Endodermal cell (in vitro differentiated cells): ENCODE measurements at regions not wholly inside any gene's neighbourhood (a gene's known extent, or its start where the extent isn't known, plus 50 kb on each side); places are given as distances from the start of the nearest gene placed in this dataset.

Experiments
- DNase-seq: peaks from one replicate; pipeline ENCODE4 v3.0.0-alpha.2; 2017
- H3K27ac ChIP-seq: 2 replicates; pipeline ENCODE4 v1.5.1; 2013; ENCODE audit warnings: mild to moderate bottlenecking, low read depth, low read length, moderate library complexity
- H3K27me3 ChIP-seq: 2 replicates; pipeline ENCODE4 v1.6.1; 2013; ENCODE audit warnings: mild to moderate bottlenecking, low read length, moderate library complexity; ENCODE audit not compliant: insufficient read depth, control insufficient read depth, poor library complexity, severe bottlenecking
- H3K36me3 ChIP-seq: 2 replicates; pipeline ENCODE4 v1.7.0; 2013; ENCODE audit warnings: mild to moderate bottlenecking, low read length, moderate library complexity; ENCODE audit not compliant: control insufficient read depth, insufficient read depth
- H3K4me1 ChIP-seq: one replicate; pipeline ENCODE4 v1.7.0; 2013; ENCODE audit warnings: low read length; ENCODE audit not compliant: control insufficient read depth, insufficient read depth
- H3K4me3 ChIP-seq: 2 replicates; pipeline ENCODE4 v1.5.1; 2013; ENCODE audit warnings: mild to moderate bottlenecking, low read length, moderate library complexity
- H3K9ac ChIP-seq: 2 replicates; pipeline ENCODE4 v1.6.1; 2013; ENCODE audit warnings: mild to moderate bottlenecking, low read length, moderate library complexity; ENCODE audit not compliant: poor library complexity, severe bottlenecking; ENCODE audit errors: extremely low read depth
- H3K9me3 ChIP-seq: 2 replicates; pipeline ENCODE4 v1.6.1; 2013; ENCODE audit warnings: mild to moderate bottlenecking, low read length, moderate library complexity; ENCODE audit not compliant: control insufficient read depth
- H3K27ac Mint-ChIP-seq: 2 replicates; pipeline ENCODE4 v1.8.0; 2020; ENCODE audit warnings: mixed read lengths
- H3K27me3 Mint-ChIP-seq: 2 replicates; pipeline ENCODE4 v1.8.0; 2021; ENCODE audit warnings: mild to moderate bottlenecking, mixed read lengths; ENCODE audit not compliant: insufficient read depth
- H3K36me3 Mint-ChIP-seq: 2 replicates; pipeline ENCODE4 v1.8.0; 2020; ENCODE audit warnings: low read depth, mixed read lengths
- H3K4me1 Mint-ChIP-seq: 2 replicates; pipeline ENCODE4 v1.8.0; 2020; ENCODE audit warnings: mixed read lengths
- H3K4me3 Mint-ChIP-seq: 2 replicates; pipeline ENCODE4 v1.8.0; 2020; ENCODE audit warnings: mild to moderate bottlenecking, moderate library complexity, mixed read lengths
- H3K9me3 Mint-ChIP-seq: 2 replicates; pipeline ENCODE4 v1.8.0; 2020; ENCODE audit warnings: mild to moderate bottlenecking, mixed read lengths
- CTCF ChIP-seq: fragments of 200-600 bp; sonication (generic); conservative IDR thresholded peaks from 2 replicates; pipeline ENCODE4 v1.5.0; 2021; ENCODE audit warnings: antibody characterized with exemption, mild to moderate bottlenecking
- WGBS, 2 experiments: methylation state at CpG; one replicate each; pipeline versions ENCODE4 v1.1.5 to v1.1.7; 2013; ENCODE audit warnings: missing lambda C conversion rate in 2 of 2, mixed read lengths in 1 of 2; ENCODE audit not compliant: insufficient coverage in 1 of 2, insufficient read length in 1 of 2; 5-methylcytosine and 5-hydroxymethylcytosine counted together

GRCh38 chr21:15421441-15421881 lies 308.3 kb upstream of the USP25 start:
- Histone ChIP-seq H3K27ac (peak overlapping the region; percentile 77), H3K4me3 (no peak overlapping the region), H3K9ac (no peak overlapping the region), H3K36me3 (no peaks in the 10 kb centered on the region), H3K9me3 (no peaks in the 10 kb centered on the region), H3K4me1 (peaks cover 13% of the 10 kb centered on the region), H3K27me3 (no peaks in the 10 kb centered on the region)
- no peak for TF ChIP-seq CTCF
- H3K9me3 Mint-ChIP-seq, result no peaks in the 10 kb centered on the region
- no peaks in the 10 kb centered on the region for H3K36me3 Mint-ChIP-seq
- H3K4me3 Mint-ChIP-seq, result no peak overlapping the region
- no peak overlapping the region for H3K27ac Mint-ChIP-seq
- H3K4me1 Mint-ChIP-seq, result peaks cover 58% of the 10 kb centered on the region
- H3K27me3 Mint-ChIP-seq, result no peaks in the 10 kb centered on the region
- no peak for DNase-seq
- WGBS, 2 experiments, result 80 to 96% methylated on average over 4 to 5 of the region's 5 CpGs

GRCh38 chr21:15421947-15422346 lies 307.8 kb upstream of the USP25 start:
- WGBS, 2 experiments, result 94% methylated on average over 2 of the region's 2 CpGs; no CpG with 5 or more reads in 1 of the 2 experiments
- H3K27me3 ChIP-seq, result no peaks in the 10 kb centered on the region
- peak overlapping the region; percentile 77 for H3K27ac ChIP-seq
- H3K9me3 ChIP-seq, result no peaks in the 10 kb centered on the region
- Mint-ChIP-seq H3K4me1 (peaks cover 58% of the 10 kb centered on the region), H3K27me3 (no peaks in the 10 kb centered on the region), H3K36me3 (no peaks in the 10 kb centered on the region), H3K4me3 (no peak overlapping the region), H3K9me3 (no peaks in the 10 kb centered on the region), H3K27ac (no peak overlapping the region)
- TF ChIP-seq CTCF, result no peak
- no peak overlapping the region for H3K4me3 ChIP-seq
- no peak overlapping the region for H3K9ac ChIP-seq
- peaks cover 13% of the 10 kb centered on the region for H3K4me1 ChIP-seq
- DNase-seq, result no peak
- H3K36me3 ChIP-seq, result no peaks in the 10 kb centered on the region

- Mint-ChIP-seq H3K4me3 (no peak overlapping the region), H3K4me1 (peaks cover 58% of the 10 kb centered on the region), H3K27ac (no peak overlapping the region), H3K36me3 (no peaks in the 10 kb centered on the region), H3K9me3 (no peaks in the 10 kb centered on the region), H3K27me3 (no peaks in the 10 kb centered on the region)
- H3K9ac ChIP-seq, result no peak overlapping the region
- H3K27me3 ChIP-seq, result no peaks in the 10 kb centered on the region
- no peak for DNase-seq
- H3K9me3 ChIP-seq, result peaks cover 6% of the 10 kb centered on the region
- H3K4me1 ChIP-seq, result peaks cover 13% of the 10 kb centered on the region
- H3K27ac ChIP-seq, result no peak overlapping the region
- no peak for TF ChIP-seq CTCF
- no peak overlapping the region for H3K4me3 ChIP-seq
- WGBS, 2 experiments, result 89 to 93% methylated on average over 2 to 3 of the region's 3 CpGs
- H3K36me3 ChIP-seq, result no peaks in the 10 kb centered on the region
These were observed 307.0 kb upstream of the USP25 start for GRCh38 chr21:15422783-15423182.
